ENCODE measurements at regions not wholly inside any gene's neighbourhood (a gene's known extent, or its start where the extent isn't known, plus 50 kb on each side); places are given as distances from the start of the nearest gene placed in this dataset.
"Not testable (repeated sequence)": the region's sequence is repeated elsewhere in the genome, so short reads cannot be mapped to it uniquely, and the experiment has no call there.

DNA sequence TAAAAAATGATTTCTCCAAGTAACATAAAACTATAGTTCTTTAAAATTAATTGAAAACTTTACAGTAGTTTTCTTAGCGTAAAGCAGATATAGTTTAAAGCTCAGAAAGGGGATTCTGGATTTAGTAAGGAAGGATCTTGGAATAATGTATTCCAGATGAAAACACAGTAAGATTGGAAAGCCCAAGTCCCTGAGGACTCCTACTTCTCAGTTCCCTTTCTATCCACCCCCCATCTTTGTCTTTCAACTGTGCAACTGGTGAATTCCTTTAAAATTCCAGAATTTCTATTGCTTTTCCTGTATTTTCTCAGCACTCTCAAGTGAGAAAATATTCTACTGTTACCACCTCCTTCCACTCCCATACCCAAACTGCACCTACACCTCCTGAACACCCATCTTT, 184.5 kb upstream of the FBN2 start:
- Mint-ChIP-seq H3K36me3 (no peaks in the 10 kb centered on the region), H3K9me3 (no peaks in the 10 kb centered on the region), H3K27ac (no peak overlapping the region), H3K27me3 (ENCODE audit: low read depth) (no peaks in the 10 kb centered on the region), H3K4me3 (no peak overlapping the region), H3K4me1 (no peaks in the 10 kb centered on the region)
- TF ChIP-seq CTCF (IDR thresholded peaks at IDR 0.05; ENCODE audit: unreplicated experiment), result no peak
- no peak for DNase-seq (ENCODE audit: low spot score in 2 of 2, unreplicated experiment in 2 of 2)

- not testable (repeated sequence) for H3K4me3 Mint-ChIP-seq; H3K27me3 Mint-ChIP-seq (ENCODE audit: low read depth); DNase-seq (ENCODE audit: low spot score in 2 of 2, unreplicated experiment in 2 of 2); H3K27ac Mint-ChIP-seq; H3K4me1 Mint-ChIP-seq; H3K36me3 Mint-ChIP-seq; H3K9me3 Mint-ChIP-seq
Observed at GRCh38 chr5:128730021-128730420, 192.0 kb upstream of the FBN2 start.

DNA sequence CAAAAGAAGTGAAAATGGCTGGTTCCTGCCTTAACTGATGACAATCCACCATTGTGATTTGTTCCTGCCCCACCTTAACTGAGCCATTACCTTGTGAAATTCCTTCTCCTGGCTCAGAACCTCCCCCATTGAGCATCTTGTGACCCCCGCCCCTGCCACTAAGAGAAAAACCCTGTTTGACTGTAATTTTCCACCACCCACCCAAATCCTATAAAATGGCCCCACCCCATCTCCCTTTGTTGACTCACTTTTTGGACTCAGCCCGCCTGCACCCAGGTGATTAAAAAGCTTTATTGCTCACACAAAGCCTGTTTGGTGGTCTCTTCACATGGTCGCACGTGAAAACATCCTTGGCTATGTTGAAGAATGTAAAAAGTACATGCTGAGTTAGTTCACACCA, 197.6 kb upstream of the FBN2 start:
- not testable (repeated sequence) for H3K27ac Mint-ChIP-seq; H3K27me3 Mint-ChIP-seq (ENCODE audit: low read depth); H3K4me1 Mint-ChIP-seq; H3K4me3 Mint-ChIP-seq; H3K9me3 Mint-ChIP-seq; H3K36me3 Mint-ChIP-seq; DNase-seq (ENCODE audit: low spot score in 2 of 2, unreplicated experiment in 2 of 2)

DNA sequence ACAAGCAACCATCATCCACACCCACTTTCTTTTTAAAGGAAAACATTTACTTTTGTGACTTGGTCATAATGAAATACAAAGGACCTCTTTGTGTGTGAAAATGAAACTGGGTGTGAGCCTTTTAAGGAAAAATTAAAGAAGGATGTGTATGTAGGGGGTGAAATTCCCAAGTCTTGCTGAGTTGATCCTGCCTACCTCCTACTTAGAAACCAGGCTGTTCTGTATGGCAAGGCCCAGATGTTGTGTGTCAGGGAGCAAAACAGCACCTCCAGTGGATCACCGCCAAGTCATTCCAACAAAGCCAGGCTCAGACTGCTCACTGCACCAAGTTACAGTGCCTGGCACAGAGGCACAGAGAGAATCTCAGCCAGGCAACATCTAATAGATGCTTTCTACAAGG, 198.5 kb upstream of the FBN2 start:
- H3K27ac Mint-ChIP-seq, result no peak overlapping the region
- no peak for TF ChIP-seq CTCF (IDR thresholded peaks at IDR 0.05; ENCODE audit: unreplicated experiment)
- H3K36me3 Mint-ChIP-seq, result no peaks in the 10 kb centered on the region
- no peak for DNase-seq (ENCODE audit: low spot score in 2 of 2, unreplicated experiment in 2 of 2)
- no peaks in the 10 kb centered on the region for H3K4me1 Mint-ChIP-seq
- H3K4me3 Mint-ChIP-seq, result no peak overlapping the region
- no peaks in the 10 kb centered on the region for H3K27me3 Mint-ChIP-seq (ENCODE audit: low read depth)
- H3K9me3 Mint-ChIP-seq, result peaks cover 6% of the 10 kb centered on the region

GRCh38 chr5:128749136-128749898, 211.3 kb upstream of the FBN2 start:
- H3K36me3 Mint-ChIP-seq, result no peaks in the 10 kb centered on the region
- H3K4me3 Mint-ChIP-seq, result no peak overlapping the region
- no peaks in the 10 kb centered on the region for H3K9me3 Mint-ChIP-seq
- H3K27ac Mint-ChIP-seq, result peak overlapping the region; percentile 67
- H3K27me3 Mint-ChIP-seq (ENCODE audit: low read depth), result no peaks in the 10 kb centered on the region
- no peak for TF ChIP-seq CTCF (IDR thresholded peaks at IDR 0.05; ENCODE audit: unreplicated experiment)
- no peak for DNase-seq (ENCODE audit: low spot score in 2 of 2, unreplicated experiment in 2 of 2)
- peaks cover 7% of the 10 kb centered on the region for H3K4me1 Mint-ChIP-seq

GRCh38 chr5:128750155-128750554, 212.1 kb upstream of the FBN2 start:
- peaks cover 14% of the 10 kb centered on the region for H3K4me1 Mint-ChIP-seq
- no peaks in the 10 kb centered on the region for H3K27me3 Mint-ChIP-seq (ENCODE audit: low read depth)
- no peak overlapping the region for H3K27ac Mint-ChIP-seq
- TF ChIP-seq CTCF (IDR thresholded peaks at IDR 0.05; ENCODE audit: unreplicated experiment), result no peak
- H3K9me3 Mint-ChIP-seq, result no peaks in the 10 kb centered on the region
- no peak overlapping the region for H3K4me3 Mint-ChIP-seq
- H3K36me3 Mint-ChIP-seq, result no peaks in the 10 kb centered on the region
- no peak for DNase-seq (ENCODE audit: low spot score in 2 of 2, unreplicated experiment in 2 of 2)
